GM21447 (cell line): ENCODE measurements at regions not wholly inside any gene's neighbourhood (a gene's known extent, or its start where the extent isn't known, plus 50 kb on each side); places are given as distances from the start of the nearest gene placed in this dataset.
"Not testable (repeated sequence)": the region's sequence is repeated elsewhere in the genome, so short reads cannot be mapped to it uniquely, and the experiment has no call there.

Source experiments
- ATAC-seq: cut with Tn5 transposase; IDR thresholded peaks from one replicate; pipeline ENCODE4 v1.9.1; 2021; ENCODE audit not compliant: unreplicated experiment

- ATAC-seq: no peak
Measured at GRCh38 chr6:147666255-147666654, 157.8 kb downstream of the SAMD5 start.

DNA sequence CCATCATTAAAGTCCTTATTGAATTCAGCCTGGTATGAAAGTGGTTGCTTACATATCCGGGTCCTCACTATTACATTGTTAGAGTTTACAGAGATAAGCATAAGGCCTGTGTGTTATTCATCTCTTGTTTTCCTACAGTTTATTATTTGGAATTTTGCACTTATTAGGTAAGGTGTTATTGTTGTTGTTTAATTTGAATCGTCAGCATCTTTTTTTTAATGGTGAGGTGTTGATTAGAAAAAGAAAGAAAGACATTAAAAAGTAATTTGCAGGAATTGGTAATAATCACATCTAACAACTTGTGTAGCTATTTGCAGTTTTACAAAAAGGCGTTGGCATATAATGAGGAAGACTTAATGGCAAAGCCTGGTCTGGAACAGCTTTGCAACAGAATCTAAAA lies 158.6 kb downstream of the SAMD5 start:
- no peak for ATAC-seq

DNA sequence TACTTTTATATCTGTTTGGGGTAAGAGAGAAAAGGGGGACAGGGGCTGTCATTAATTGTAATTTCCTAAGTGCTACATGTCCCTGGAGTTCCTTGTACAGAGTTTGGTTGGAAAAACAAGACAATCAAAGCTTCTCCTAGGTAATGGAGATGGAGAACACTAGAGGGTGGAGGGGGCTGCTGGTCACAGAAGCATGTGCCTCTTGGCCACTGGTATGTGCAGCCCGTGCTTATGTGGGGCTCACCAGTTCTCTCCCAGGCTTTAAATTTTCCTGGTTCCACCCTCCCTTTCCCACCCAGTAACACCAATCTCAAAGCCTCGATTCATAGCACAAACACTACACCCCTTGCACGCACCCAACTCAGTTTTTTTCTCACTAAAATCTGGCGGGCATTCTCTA lies 165.6 kb downstream of the SAMD5 start:
- no peak for ATAC-seq

- ATAC-seq: no peak
Measured at GRCh38 chr6:147674794-147675193, 166.3 kb downstream of the SAMD5 start.

DNA sequence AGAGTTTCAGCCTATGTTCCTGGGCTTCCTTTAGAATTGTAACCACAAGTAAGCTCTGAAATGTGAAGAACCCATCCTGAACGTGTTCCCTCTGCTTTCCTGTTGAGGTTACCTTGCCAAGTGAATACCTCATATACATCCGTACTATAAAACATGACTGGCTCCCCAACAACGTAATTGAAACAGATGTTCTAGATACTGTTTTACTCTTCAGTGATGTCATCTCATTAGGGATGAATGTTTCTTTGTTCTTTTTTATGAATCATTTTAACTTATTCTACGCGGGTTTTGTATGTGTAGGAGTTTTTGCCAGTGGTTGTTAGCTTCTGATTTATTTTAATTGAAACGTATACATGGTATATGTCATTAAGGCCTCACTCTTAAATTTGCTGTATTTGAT lies 166.8 kb downstream of the SAMD5 start:
- ATAC-seq: no peak

GRCh38 chr6:147676495-147677199 lies 168.2 kb downstream of the SAMD5 start:
- ATAC-seq: no peak

DNA sequence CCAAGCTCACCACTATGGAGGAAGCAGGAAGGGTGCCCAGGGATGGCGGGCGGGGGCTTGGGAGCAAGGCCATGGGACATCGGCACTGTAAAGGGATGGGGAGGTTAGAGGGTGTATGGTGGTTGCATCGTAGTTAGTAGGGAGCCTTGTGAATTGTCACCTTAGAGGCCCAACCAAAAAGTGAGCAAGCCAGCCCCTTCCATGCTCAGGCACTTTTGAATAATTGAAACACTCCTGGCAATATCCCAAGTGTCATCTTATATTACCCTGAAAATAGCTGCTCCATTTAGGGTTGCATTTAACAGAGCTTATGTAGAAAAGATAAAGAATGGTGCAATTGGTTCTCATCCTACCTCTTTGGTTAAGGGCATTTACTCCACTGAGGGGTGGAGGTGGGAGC lies 169.2 kb downstream of the SAMD5 start:
- ATAC-seq: no peak

- ATAC-seq: no peak
Measured at GRCh38 chr6:147678253-147678652, 169.8 kb downstream of the SAMD5 start.

GRCh38 chr6:147684906-147685305 lies 176.4 kb downstream of the SAMD5 start:
- ATAC-seq: no peak

DNA sequence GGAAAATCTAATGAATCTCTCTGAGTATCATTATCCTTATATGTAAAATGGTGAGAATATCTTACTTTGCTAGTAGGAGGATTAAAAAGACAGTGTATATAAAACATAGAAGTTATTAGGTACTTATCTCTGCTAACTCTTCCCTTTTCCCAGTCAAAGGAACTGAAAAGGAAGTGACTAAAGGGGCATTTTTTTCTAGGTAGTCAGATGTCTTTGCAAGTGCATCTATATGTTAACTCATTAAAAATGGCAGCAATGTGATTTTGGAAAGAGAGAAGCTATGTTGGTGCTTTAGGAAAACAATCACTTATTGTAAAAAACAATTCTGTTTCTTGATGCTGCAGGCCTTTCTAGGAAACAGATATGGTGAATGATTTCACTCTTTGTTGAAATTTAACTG lies 180.9 kb downstream of the SAMD5 start:
- ATAC-seq: no peak

- no peak for ATAC-seq
Measured at GRCh38 chr6:147691446-147691845, 183.0 kb downstream of the SAMD5 start.

DNA sequence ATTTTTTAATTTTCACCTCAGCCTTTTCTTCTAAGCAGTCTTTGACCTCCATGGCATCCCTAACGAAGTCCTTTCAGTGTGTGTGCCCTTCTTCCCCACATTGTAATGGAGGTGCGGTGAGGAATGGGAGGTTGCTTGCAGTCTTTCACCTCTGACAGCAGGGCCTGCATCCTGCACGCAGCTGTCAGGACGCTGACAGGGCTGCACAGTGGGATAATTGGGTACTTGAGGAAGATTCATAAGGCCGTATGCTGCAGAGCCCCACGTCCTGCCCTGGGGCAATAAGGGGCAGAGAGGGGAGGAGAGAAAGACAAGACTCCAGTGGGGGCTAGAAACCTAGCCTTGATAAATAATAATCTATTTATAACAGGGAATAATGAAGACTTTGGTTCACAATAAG lies 184.7 kb downstream of the SAMD5 start:
- no peak for ATAC-seq

GRCh38 chr6:147694556-147694955 lies 186.1 kb downstream of the SAMD5 start:
- not testable (repeated sequence) for ATAC-seq

- no peak for ATAC-seq
Measured at GRCh38 chr6:147695819-147696218, 187.3 kb downstream of the SAMD5 start.

DNA sequence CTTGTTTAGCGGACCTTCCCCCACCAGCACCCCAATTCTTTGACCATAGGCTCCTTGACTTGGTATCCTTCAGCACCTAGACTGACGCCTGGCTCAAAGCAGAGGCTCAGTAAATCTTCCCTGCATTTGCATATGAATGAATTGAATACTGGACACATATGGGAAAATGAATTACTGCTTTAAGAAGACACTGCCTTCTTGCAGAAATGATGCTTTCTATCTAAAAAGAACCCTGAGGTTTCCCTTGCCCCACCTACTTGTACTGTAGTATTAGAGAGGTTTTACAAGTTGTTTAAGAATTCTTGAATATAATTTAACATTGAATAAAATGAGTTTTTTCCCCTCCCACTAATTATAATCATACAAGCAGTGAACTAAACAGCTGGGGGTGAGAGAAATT lies 190.7 kb downstream of the SAMD5 start:
- no peak for ATAC-seq

GRCh38 chr6:147699637-147700036 lies 191.1 kb downstream of the SAMD5 start:
- ATAC-seq: no peak

GRCh38 chr6:147700436-147701209 lies 192.1 kb downstream of the SAMD5 start:
- no peak for ATAC-seq

DNA sequence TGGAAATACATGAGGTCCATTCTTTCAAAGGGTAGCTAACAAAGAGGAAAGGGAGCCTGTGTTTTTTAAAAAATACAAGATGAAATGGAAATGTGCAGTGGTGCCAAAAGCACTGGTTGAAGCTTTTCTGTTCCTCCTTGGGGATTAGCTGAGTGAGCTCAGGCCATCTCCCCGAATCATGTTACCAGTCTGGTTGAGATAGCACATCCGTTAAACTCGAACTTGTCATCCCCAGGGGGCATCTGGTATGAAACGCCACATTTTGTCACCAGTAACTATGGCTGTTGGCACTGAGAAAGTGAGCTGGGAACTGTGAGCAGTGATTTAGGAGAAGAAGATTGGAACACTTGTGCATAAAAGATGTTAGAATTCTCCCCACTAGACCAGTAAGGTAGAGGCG lies 196.2 kb downstream of the SAMD5 start:
- no peak for ATAC-seq

GRCh38 chr6:147707524-147707923 lies 199.0 kb downstream of the SAMD5 start:
- no peak for ATAC-seq

- no peak for ATAC-seq
Measured at GRCh38 chr6:147708170-147708569, 199.7 kb downstream of the SAMD5 start.

DNA sequence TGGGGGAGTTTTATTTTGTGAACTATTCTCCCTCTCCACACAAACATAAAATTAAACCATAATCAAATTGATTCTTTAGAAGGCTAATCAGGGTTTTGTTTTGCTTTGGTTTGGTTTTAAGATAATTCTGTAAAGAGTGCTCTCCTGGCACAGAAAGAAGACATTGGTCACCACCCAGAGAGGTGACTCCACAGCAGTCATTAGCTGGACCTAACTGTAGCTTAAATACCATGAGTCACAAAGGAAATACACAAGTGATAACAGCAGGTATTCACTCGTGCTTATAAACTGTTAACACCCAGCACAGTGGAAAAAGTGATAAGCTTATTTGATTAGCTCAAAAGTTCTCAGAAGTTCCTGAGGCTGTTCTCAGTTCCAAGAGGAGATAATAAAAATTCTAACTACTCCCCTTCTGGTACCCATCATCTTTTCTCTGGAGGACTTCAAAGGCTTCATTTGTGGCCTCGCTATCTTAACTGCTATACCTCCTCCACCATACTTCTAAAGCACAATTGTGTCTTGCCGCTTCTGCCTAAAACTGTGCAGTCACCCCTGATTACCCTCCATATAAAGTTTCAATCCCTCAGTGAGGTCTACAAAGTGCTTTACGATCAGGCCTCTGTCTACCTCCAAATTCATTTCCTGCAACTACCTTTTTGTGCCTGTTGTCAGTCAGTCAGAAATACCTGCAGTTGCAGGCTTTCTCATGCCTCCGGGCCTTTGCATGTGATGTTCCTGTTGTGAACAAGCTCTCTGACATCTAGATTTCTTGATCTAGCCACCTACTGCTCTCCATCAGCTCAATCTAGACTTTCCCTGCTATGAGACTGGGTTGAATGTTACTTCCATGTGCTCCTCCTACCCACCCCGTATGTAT lies 201.1 kb downstream of the SAMD5 start:
- ATAC-seq: no peak

- no peak for ATAC-seq
Measured at GRCh38 chr6:147710890-147711289, 202.4 kb downstream of the SAMD5 start.
